ENCODE measurements at regions not wholly inside any gene's neighbourhood (a gene's known extent, or its start where the extent isn't known, plus 50 kb on each side); places are given as distances from the start of the nearest gene placed in this dataset.

DNA sequence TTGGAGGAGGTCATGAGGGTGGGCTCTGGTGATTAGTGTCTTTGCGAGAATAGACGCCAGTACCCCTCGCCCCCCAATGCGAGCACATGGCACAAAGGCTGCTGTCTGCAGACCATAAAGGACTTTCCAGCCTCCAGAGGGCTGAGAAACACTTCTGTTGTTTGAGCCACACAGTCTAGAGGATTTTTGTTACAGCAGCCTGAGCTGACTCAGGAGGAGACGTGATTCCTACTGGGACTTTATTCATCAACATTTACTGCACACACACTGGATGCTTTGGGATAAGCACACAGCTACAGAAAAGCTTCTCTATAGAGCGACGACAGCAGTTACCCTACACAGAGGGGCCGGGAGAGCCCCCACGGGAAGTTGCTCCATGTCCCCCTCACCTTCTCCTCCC, 345.0 kb downstream of the CTTN start:
- DNase-seq (ENCODE audit: low read depth in 4 of 6, low spot score in 6 of 6) = no peak
- Histone ChIP-seq H3K27me3 (ENCODE audit: control insufficient read depth, insufficient read depth, low read length) (no peaks in the 10 kb centered on the region), H3K9me3 (ENCODE audit: control insufficient read depth, insufficient read depth, low read length) (no peaks in the 10 kb centered on the region), H3K27ac (ENCODE audit: low read depth, low read length) (no peak overlapping the region), H3K4me1 (ENCODE audit: control insufficient read depth, insufficient read depth, low read length) (peaks cover 25% of the 10 kb centered on the region), H3K36me3 (ENCODE audit: control insufficient read depth, insufficient read depth, low read length) (peaks cover 15% of the 10 kb centered on the region), H3K4me3 (ENCODE audit: low read depth, low read length) (no peak overlapping the region)
- 61% methylated on average over 9 of the region's 9 CpGs for WGBS (ENCODE audit: insufficient coverage)

DNA sequence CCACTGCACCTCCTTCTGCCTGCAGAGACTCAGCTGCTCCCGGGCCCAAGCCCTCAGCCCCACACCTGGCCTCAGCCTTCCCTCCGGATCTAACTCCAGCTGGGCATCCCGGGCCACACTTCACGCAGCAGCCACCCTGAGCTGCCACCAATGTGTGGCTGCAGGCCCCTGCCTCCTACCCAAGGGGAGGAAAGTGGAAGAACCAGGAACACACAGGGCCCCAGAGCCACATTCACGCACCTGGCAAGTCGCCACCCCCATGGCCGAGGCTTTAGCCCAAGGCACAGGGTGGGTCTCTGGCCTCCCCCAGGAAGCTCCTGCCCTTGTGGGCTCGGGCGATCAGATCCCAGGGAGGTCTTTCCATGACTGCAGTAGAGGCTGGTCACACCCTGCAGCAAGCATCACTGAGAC, 345.6 kb downstream of the CTTN start:
- H3K4me3 ChIP-seq (ENCODE audit: low read depth, low read length) = no peak overlapping the region
- H3K27me3 ChIP-seq (ENCODE audit: control insufficient read depth, insufficient read depth, low read length) = no peaks in the 10 kb centered on the region
- H3K4me1 ChIP-seq (ENCODE audit: control insufficient read depth, insufficient read depth, low read length) = peaks cover 25% of the 10 kb centered on the region
- peaks cover 13% of the 10 kb centered on the region for H3K36me3 ChIP-seq (ENCODE audit: control insufficient read depth, insufficient read depth, low read length)
- no peaks in the 10 kb centered on the region for H3K9me3 ChIP-seq (ENCODE audit: control insufficient read depth, insufficient read depth, low read length)
- WGBS (ENCODE audit: insufficient coverage) = 85% methylated on average over 9 of the region's 9 CpGs
- no peak for DNase-seq (ENCODE audit: low read depth in 4 of 6, low spot score in 6 of 6)
- H3K27ac ChIP-seq (ENCODE audit: low read depth, low read length) = no peak overlapping the region

DNA sequence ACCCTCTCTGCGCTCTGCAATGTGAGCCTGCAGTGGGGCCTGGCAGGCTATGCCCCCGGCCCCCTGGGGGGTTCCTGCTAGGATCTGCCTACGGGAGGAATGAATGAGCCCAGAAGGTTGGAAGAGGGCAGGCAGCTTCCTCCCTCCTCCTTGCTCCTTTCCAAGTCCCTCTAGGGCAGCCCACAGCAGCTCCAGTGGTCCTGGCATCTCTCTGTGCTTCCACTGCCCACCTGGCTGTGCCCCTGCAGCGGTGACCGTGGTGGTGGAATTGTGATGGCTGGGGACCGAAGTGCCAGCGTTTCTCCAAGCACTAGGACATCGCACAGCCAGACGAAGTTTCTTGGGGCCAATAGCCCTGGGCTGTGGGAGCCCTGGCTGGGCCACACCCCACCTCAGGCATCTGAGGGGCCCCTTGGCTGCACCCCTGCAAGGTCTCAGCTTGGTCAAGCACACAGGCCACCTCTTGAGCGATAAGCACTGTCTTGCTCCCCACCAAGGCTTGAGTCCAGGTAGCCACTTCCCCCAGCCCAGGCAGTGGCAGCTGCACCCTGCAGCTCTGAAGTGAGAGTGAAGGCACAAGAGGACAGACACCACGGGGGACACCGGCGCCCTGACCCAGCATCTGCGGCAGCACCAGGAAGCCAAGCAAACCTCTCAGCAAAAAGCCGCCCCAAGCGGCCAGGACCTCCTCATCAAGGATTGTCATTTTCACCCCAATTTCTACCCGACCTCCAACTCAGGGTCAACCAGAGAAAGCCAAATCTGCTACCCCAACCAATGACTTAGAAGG, 346.3 kb downstream of the CTTN start:
- Histone ChIP-seq H3K36me3 (ENCODE audit: control insufficient read depth, insufficient read depth, low read length) (peaks cover 9% of the 10 kb centered on the region), H3K9me3 (ENCODE audit: control insufficient read depth, insufficient read depth, low read length) (no peaks in the 10 kb centered on the region), H3K27ac (ENCODE audit: low read depth, low read length) (no peak overlapping the region), H3K4me1 (ENCODE audit: control insufficient read depth, insufficient read depth, low read length) (peaks cover 25% of the 10 kb centered on the region), H3K27me3 (ENCODE audit: control insufficient read depth, insufficient read depth, low read length) (no peaks in the 10 kb centered on the region), H3K4me3 (ENCODE audit: low read depth, low read length) (no peak overlapping the region)
- WGBS (ENCODE audit: insufficient coverage) = 93% methylated on average over 15 of the region's 17 CpGs
- no peak for DNase-seq (ENCODE audit: low read depth in 4 of 6, low spot score in 6 of 6)

GRCh38 chr11:70745451-70745850, 347.1 kb downstream of the CTTN start:
- no peaks in the 10 kb centered on the region for H3K27me3 ChIP-seq (ENCODE audit: control insufficient read depth, insufficient read depth, low read length)
- 88% methylated on average over 11 of the region's 11 CpGs for WGBS (ENCODE audit: insufficient coverage)
- H3K4me1 ChIP-seq (ENCODE audit: control insufficient read depth, insufficient read depth, low read length) = peaks cover 21% of the 10 kb centered on the region
- H3K9me3 ChIP-seq (ENCODE audit: control insufficient read depth, insufficient read depth, low read length) = peaks cover 7% of the 10 kb centered on the region
- H3K27ac ChIP-seq (ENCODE audit: low read depth, low read length) = no peak overlapping the region
- DNase-seq (ENCODE audit: low read depth in 4 of 6, low spot score in 6 of 6) = no peak
- no peak overlapping the region for H3K4me3 ChIP-seq (ENCODE audit: low read depth, low read length)
- peaks cover 9% of the 10 kb centered on the region for H3K36me3 ChIP-seq (ENCODE audit: control insufficient read depth, insufficient read depth, low read length)

- Histone ChIP-seq H3K9me3 (ENCODE audit: control insufficient read depth, insufficient read depth, low read length) (peaks cover 10% of the 10 kb centered on the region), H3K27ac (ENCODE audit: low read depth, low read length) (no peak overlapping the region), H3K4me3 (ENCODE audit: low read depth, low read length) (no peak overlapping the region), H3K4me1 (ENCODE audit: control insufficient read depth, insufficient read depth, low read length) (peaks cover 18% of the 10 kb centered on the region), H3K36me3 (ENCODE audit: control insufficient read depth, insufficient read depth, low read length) (peaks cover 9% of the 10 kb centered on the region), H3K27me3 (ENCODE audit: control insufficient read depth, insufficient read depth, low read length) (no peaks in the 10 kb centered on the region)
- DNase-seq (ENCODE audit: low read depth in 4 of 6, low spot score in 6 of 6) = no peak
- WGBS (ENCODE audit: insufficient coverage) = 86% methylated on average over 7 of the region's 8 CpGs
Measured at GRCh38 chr11:70745941-70746340, 347.6 kb downstream of the CTTN start.

DNA sequence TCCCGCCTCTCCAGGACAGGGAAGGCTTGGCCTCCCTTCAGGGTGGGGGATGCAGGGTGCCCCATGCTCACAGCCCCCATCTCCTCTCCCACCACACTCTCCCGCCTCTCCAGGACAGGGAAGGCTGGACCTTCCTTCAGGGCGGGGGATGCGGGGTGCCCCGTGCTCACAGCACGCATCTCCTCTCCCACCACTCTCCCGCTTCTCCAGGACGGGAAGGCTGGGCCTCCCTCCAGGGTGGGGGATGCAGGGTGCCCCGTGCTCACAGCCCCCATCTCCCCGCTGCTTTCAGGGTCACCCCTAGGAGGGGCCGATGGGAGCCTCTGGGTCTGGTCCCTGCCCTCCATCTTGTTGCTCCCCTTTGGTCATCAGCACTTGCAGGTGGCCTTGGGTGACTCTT, 348.0 kb downstream of the CTTN start:
- Histone ChIP-seq H3K27ac (ENCODE audit: low read depth, low read length) (no peak overlapping the region), H3K36me3 (ENCODE audit: control insufficient read depth, insufficient read depth, low read length) (peaks cover 9% of the 10 kb centered on the region), H3K27me3 (ENCODE audit: control insufficient read depth, insufficient read depth, low read length) (no peaks in the 10 kb centered on the region), H3K9me3 (ENCODE audit: control insufficient read depth, insufficient read depth, low read length) (peaks cover 10% of the 10 kb centered on the region), H3K4me3 (ENCODE audit: low read depth, low read length) (no peak overlapping the region), H3K4me1 (ENCODE audit: control insufficient read depth, insufficient read depth, low read length) (peaks cover 18% of the 10 kb centered on the region)
- 95% methylated on average over 11 of the region's 11 CpGs for WGBS (ENCODE audit: insufficient coverage)
- no peak for DNase-seq (ENCODE audit: low read depth in 4 of 6, low spot score in 6 of 6)

DNA sequence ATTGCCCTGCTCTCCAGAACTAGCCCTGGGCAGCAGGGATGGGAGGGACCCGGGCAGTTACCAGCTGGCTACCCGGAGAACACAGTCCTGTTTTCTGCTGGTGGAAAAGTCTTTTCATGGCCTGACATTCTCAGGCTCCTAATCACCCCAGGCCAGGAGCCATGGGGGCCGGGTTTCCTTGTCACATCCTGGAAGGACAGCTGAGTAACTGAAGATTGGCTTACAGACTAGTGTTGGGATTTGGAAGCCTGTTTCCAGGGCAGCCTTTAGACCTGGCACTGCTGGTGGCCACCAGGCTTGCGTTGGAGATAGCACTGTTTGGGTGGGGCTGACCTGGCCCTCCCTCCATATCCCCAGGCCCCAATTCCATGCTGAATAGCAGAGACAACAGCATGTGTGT, 349.0 kb downstream of the CTTN start:
- 57% methylated on average over 3 of the region's 4 CpGs for WGBS (ENCODE audit: insufficient coverage)
- no peak for DNase-seq (ENCODE audit: low read depth in 4 of 6, low spot score in 6 of 6)
- H3K27ac ChIP-seq (ENCODE audit: low read depth, low read length) = no peak overlapping the region

DNA sequence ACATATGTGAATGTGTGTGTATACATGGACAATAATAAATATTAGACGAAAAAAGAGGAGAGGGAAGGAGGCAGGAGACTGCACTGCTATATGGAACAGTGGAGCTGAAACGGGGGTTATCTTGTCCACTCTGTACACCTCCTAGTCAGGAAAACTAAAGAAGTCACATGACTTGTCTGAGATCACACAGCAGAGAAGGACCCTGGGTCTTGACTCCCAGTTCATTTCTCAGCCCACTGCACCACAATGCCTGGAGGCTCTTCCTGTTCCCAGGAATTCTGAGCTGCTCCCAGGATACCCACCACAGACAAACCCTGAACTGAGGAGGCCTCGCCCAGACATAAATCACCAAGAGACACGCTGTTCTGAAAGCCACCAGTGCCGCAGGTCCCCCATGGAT, 349.6 kb downstream of the CTTN start:
- no peak for DNase-seq (ENCODE audit: low read depth in 4 of 6, low spot score in 6 of 6)
- WGBS (ENCODE audit: insufficient coverage) = 100% methylated on average over 1 of the region's 5 CpGs
- H3K4me3 ChIP-seq (ENCODE audit: low read depth, low read length) = no peak overlapping the region
- no peaks in the 10 kb centered on the region for H3K27me3 ChIP-seq (ENCODE audit: control insufficient read depth, insufficient read depth, low read length)
- H3K36me3 ChIP-seq (ENCODE audit: control insufficient read depth, insufficient read depth, low read length) = peaks cover 9% of the 10 kb centered on the region
- no peak overlapping the region for H3K27ac ChIP-seq (ENCODE audit: low read depth, low read length)
- peaks cover 14% of the 10 kb centered on the region for H3K4me1 ChIP-seq (ENCODE audit: control insufficient read depth, insufficient read depth, low read length)
- H3K9me3 ChIP-seq (ENCODE audit: control insufficient read depth, insufficient read depth, low read length) = peaks cover 10% of the 10 kb centered on the region

More for the DNA sequence above, 349.0 kb downstream of the CTTN start:
- Histone ChIP-seq H3K27me3 (ENCODE audit: control insufficient read depth, insufficient read depth, low read length) (no peaks in the 10 kb centered on the region), H3K4me1 (ENCODE audit: control insufficient read depth, insufficient read depth, low read length) (peaks cover 18% of the 10 kb centered on the region), H3K9me3 (ENCODE audit: control insufficient read depth, insufficient read depth, low read length) (peaks cover 10% of the 10 kb centered on the region), H3K36me3 (ENCODE audit: control insufficient read depth, insufficient read depth, low read length) (peaks cover 9% of the 10 kb centered on the region), H3K4me3 (ENCODE audit: low read depth, low read length) (no peak overlapping the region)

- Histone ChIP-seq H3K4me3 (ENCODE audit: low read depth, low read length) (no peak overlapping the region), H3K4me1 (ENCODE audit: control insufficient read depth, insufficient read depth, low read length) (peaks cover 9% of the 10 kb centered on the region), H3K9me3 (ENCODE audit: control insufficient read depth, insufficient read depth, low read length) (peaks cover 10% of the 10 kb centered on the region), H3K27ac (ENCODE audit: low read depth, low read length) (no peak overlapping the region), H3K27me3 (ENCODE audit: control insufficient read depth, insufficient read depth, low read length) (peaks cover 2% of the 10 kb centered on the region), H3K36me3 (ENCODE audit: control insufficient read depth, insufficient read depth, low read length) (peaks cover 2% of the 10 kb centered on the region)
- WGBS (ENCODE audit: insufficient coverage) = no CpG with 5 or more reads among the region's 4 CpGs
- no peak for DNase-seq (ENCODE audit: low read depth in 4 of 6, low spot score in 6 of 6)
Measured at GRCh38 chr11:70751142-70751734, 352.9 kb downstream of the CTTN start.
